DMS 273 treated with DMSO at 0.1 percent for 48 hours (cell line): ENCODE measurements at regions not wholly inside any gene's neighbourhood (a gene's known extent, or its start where the extent isn't known, plus 50 kb on each side); places are given as distances from the start of the nearest gene placed in this dataset.
"Not testable (repeated sequence)": the region's sequence is repeated elsewhere in the genome, so short reads cannot be mapped to it uniquely, and the experiment has no call there.

ENCODE experiments used
- DNase-seq: peaks from one replicate; lab custom pipeline; 2025; lab: John Stamatoyannopoulos, UW

- no peak for DNase-seq
Observed at GRCh38 chr15:91620229-91620628, 233.3 kb upstream of the SLCO3A1 start.

GRCh38 chr15:91622235-91622634 lies 231.3 kb upstream of the SLCO3A1 start:
- no peak for DNase-seq

DNA sequence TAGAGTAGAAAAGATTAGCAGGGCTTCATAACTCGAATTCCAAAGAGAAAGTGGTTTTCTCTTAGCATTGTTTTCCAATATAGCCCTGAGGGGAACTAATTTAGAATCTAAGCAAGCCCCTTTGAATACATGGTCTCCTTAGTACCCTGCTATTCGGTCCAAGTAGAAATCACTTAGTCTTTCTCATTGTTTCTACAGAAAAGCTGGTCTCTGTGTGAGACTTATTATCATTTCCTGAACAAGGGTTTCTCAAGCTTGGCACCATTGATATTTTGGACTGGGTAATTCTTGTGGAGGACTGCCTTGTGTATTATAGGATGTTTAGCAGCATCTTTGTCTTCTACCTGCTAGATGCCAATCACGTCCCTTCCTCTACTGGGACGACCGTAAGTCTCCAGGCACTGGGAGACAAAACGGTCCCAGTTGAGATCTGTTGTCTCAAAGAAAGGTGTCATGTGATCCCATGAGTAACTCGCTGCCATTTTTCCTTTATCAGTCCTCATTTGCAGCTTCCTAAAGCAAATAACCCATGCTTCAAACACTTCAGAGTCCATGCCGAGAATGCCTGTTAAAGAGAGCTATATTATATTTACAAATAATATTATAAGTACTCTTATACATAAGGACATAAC lies 230.7 kb upstream of the SLCO3A1 start:
- DNase-seq: no peak

DNA sequence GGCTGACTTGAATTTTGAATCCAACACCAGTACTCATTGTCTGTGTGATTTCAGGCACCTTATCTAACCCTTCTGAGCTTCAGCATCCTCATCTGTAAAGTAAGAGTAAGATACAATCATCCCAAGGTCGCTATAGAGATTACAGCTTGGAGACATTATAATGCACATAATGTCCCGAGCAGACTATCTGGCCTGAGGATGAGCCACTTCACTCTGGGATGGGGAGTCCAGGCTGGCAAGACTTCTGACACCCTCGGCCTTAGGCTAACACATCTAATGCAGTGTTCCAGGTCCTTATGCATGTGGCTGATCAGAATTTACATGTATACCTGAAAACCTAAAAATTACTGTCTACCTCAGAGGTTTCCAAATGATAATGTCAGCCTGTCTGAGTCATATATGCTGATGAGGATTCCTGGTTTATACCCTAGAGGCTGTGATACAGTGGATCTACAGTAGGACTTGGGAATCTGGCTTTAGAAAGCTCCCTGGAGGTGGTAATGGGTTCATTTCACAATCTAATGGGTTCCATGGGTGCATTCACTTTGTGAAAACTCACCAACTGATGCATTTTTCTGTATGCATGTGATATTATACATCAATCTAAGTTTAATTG lies 229.0 kb upstream of the SLCO3A1 start:
- DNase-seq: no peak

DNA sequence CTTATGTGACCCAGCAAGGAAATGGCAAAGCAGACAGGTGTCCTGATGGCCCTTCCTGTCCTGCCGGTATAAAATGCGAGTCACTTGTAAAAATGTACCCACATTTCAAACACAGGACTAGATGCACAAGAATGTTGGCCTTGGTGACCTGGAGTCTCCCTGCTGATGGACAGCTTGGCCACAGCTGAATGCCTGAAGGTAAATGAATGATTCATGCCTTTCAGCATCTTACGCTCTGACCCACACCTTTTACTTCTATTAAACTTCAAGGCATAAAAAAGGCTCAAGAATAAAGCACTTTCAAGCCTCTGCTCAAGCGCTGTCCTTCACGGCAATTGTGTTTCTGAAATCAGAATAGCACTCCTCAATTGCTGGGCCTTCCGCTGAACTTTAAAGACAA lies 228.0 kb upstream of the SLCO3A1 start:
- no peak for DNase-seq

DNA sequence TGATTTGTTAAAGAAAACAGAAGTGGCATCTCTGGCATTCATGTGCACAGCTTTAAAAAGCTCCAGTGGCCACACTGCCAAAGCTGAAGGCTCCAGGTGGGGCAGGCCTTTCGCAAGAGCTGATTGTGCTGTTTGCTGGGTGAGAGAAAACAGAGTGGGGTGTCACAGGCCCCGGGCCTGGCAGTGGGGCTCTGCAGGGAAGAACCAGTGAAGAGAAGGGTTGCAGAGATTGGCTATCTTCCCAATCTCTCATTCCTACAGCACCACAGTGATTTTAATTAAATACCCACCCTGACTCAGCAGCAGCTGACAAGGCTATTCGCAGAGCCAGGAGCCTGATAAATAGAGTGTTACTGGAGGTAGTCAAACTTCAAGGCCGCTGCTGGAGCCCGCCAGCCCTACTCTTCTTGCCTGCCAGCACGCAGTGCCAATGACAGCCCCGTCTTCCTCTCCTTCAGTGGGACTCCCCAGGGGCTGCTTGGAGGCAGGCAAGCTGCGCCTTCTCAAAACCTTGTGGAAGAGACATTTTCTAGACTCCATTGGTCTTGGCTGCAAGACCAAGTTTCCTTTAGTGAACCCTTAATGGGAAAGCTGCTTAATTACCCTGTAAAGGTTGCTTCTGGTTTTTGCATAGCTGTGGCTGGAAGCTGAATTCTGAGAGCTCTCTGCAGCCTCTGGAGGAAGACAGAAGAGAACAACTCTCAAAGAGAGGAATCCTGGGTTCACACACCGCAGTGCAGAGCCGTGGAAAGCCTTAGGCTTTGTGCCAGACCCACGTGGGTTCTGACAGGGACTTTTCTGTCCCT lies 225.8 kb upstream of the SLCO3A1 start:
- no peak for DNase-seq

DNA sequence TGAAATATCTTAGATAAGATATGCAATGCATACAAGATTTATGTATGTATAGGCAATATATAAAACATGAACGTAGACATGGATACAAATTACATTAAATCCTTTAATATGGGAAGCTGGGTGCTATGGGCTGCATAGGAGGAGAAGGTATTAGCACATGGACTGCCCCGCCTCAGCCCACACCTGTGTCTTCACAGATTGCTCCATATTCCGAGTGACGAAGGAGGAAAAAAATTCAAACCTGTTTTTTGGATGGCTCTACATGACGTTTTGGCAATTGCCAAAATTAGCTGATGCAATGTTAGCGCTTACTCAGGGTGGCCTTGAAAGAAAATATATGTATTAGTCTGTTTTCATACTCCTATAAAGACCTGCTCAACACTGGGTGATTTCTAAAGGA lies 223.4 kb upstream of the SLCO3A1 start:
- DNase-seq: no peak

- DNase-seq: no peak
Observed at GRCh38 chr15:91632176-91632575, 221.3 kb upstream of the SLCO3A1 start.

DNA sequence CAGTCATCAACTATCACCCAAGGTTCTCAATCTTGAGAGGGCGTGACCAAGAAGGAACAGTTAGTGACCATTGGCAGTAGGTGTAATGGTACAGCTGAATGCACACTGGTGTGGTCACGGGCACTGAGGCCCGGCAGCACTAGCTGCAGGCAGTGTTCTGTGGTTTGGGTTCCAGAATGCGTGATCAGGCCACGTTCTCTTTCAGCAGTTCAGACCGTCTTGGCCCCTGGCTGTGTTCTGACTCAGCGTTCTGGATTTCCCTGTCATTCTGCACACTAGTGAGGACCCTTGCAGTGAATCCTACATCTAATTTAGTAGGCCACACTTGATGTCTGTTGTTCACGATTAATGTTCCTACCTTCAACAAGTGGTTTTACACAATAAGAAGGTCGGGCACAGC lies 220.5 kb upstream of the SLCO3A1 start:
- DNase-seq: no peak

- no peak for DNase-seq
Observed at GRCh38 chr15:91634179-91634578, 219.3 kb upstream of the SLCO3A1 start.

DNA sequence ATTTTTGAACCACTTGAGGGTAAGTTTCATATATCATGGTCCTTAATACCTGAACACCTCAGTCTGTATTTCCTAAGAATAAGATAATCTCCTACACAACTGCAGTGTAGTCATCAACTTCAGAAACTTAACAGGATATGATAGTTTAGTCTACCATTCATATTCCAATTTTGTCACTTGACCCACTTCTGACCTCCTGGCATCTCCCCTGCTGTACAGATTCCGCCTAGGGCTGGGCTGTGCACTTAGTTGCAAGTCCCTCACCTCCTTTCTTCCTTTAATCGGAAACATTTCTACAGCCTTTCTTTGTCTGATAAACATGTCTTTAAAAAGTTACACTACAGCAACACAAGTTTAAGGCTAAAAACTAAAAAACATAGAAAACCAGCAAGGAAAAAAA lies 218.4 kb upstream of the SLCO3A1 start:
- DNase-seq: no peak

GRCh38 chr15:91635641-91636040 lies 217.9 kb upstream of the SLCO3A1 start:
- DNase-seq: no peak

GRCh38 chr15:91649016-91649415 lies 204.5 kb upstream of the SLCO3A1 start:
- no peak for DNase-seq

DNA sequence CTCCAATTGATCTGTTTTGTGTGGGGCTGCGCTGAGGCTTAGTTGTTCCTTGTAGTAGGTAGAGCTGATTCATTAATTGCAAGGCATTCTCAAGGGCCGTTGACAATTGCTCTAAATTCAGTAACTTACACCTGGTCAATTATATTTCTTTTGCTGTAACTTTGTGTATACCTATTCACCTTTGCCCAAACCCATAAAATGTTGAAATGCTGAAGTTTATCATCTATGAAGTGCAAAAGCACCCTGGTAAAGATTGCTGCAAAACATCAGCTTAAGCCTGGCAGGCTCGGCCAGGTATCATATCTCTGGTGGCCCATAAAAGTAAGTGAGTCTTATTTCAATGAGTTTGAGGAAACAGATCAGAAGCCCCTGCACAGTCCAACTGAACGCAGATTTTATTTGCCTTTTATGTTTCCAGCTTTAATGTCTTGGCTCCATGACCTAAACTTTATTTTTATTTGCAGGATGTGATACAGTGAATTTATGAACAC lies 203.6 kb upstream of the SLCO3A1 start:
- no peak for DNase-seq

DNA sequence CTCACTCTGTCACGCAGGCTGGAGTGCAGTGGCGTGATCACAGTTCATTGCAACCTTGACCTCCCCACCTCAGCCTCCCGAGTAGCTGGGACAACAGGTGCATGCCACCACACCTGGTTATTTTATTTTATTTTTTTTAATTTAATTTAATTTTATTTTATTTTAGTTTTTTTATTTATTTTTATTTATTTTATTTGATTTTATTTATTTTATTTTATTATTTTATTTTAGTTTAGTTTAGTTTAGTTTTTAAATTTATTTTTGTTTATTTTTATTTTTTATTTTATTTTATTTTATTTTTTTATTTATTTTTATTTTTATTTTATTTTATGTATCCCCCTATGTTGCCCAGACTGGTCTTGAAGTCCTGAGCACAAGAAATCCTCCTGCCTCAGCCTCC lies 202.3 kb upstream of the SLCO3A1 start:
- no peak for DNase-seq

GRCh38 chr15:91652610-91653207 lies 200.8 kb upstream of the SLCO3A1 start:
- DNase-seq: no peak

DNA sequence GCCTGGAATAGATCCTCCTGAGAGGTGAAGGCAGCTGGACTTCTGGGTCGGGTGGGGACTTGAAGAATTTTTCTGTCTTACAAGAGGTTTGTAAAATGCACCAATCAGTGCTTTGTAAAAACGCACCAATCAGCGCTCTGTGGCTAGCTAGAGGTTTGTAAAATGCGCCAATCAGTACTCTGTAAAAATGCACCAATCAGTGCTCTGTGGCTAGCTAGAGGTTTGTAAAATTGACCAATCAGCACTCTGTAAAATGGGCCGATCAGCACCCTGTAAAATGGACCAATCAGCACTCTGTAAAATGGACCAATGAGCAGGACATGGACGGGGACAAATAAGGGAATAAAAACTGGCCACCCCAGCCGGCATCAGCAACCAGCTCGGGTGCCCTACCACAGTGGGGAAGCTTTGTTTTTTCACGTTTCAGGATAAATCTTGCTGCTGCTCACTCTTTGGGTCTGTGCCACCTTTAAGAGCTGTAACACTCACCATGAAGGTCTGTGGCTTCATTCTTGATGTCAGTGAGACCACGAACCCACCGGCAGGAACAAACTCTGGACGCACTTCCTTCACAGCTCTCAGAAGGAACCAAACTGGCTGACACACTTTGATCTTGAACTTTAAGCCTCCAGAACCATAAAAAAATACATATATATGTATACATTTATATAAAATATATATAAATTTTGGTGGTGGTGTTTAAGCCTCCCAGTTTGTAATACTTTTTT lies 197.8 kb upstream of the SLCO3A1 start:
- not testable (repeated sequence) for DNase-seq

DNA sequence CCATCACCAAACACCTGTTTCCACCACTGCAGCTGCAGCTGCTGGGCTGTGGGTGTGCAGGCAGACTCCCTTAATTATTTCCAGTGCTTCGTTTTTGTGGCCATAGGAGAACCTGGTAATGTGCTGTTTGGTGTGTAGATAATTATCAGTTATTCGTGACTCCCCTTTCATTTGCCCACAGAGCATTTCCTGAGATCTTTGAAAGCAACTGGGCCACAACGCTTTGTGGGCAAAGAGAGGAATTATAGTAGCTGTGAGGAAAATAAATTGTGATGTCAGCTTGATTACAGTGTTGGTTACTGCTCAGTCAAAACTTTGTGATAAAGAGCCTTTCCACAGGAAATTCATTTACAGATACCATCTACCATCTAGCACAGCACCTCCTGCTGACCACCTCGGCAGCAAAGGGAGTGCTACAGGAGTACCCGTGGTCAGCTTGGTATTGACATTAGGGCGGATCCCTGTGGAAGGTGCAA lies 193.3 kb upstream of the SLCO3A1 start:
- no peak for DNase-seq

DNA sequence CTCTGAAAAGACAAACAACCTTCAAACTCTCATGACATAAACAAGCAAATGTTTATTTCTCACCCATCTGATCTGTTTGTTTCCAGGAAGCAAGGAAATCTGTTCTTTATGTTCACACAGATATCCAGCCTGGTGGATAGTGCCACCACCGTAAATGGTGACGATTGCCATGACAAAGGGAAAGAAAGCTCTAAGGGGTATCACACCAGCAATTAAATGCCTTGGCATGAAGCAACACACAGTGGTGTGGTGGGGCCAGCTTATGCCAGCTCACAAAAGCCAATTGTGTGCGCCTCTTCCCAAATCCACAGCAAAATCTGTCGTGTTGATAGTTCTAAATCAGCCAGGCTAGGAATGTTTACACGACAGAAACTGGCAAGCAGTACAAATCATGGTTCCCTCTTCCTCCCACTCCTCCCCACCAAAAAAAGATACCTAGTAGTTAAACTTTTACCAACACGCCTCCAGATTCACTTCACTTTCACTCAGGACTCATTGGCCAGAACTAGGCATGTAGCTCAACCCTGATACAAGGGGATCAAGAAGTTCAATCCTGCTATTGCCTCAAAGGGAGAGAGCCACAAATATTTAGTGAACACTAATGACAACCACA lies 189.2 kb upstream of the SLCO3A1 start:
- DNase-seq: no peak

GRCh38 chr15:91665212-91665611 lies 188.3 kb upstream of the SLCO3A1 start:
- DNase-seq: no peak

GRCh38 chr15:91668370-91668769 lies 185.1 kb upstream of the SLCO3A1 start:
- no peak for DNase-seq
